HG03064 (cell line): ENCODE measurements at regions not wholly inside any gene's neighbourhood (a gene's known extent, or its start where the extent isn't known, plus 50 kb on each side); places are given as distances from the start of the nearest gene placed in this dataset.
"Not testable (repeated sequence)": the region's sequence is repeated elsewhere in the genome, so short reads cannot be mapped to it uniquely, and the experiment has no call there.

ENCODE experiments used
- ATAC-seq: cut with Tn5 transposase; IDR thresholded peaks from one replicate; pipeline ENCODE4 v1.9.1; 2021; ENCODE audit warnings: low read depth; ENCODE audit not compliant: unreplicated experiment

- no peak for ATAC-seq
These were observed 1212.8 kb downstream of the DIAPH3 start for GRCh38 chr13:58950911-58951310.

DNA sequence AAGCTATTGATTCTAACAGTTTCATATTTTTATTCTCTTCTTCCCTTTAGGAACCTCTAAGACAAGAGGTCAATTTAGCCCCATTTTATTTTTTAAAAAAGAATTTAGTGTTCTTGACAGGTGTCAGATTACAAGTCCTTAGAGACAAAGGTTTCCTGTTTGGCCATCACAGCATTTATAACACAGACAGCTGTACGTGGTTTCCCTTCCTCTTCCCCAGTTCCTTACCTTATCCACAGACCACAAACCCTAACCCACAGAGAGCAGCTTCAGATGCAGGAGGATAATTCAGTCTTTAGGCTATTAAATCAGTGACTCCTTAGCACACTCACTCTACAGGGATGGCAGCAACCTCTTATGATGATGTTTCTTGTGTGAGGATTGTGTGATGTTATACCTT, 1210.1 kb downstream of the DIAPH3 start:
- ATAC-seq: peak; percentile 89

GRCh38 chr13:58955546-58956385, 1208.0 kb downstream of the DIAPH3 start:
- ATAC-seq: peak; percentile 45

GRCh38 chr13:58958097-58958496, 1205.6 kb downstream of the DIAPH3 start:
- not testable (repeated sequence) for ATAC-seq

DNA sequence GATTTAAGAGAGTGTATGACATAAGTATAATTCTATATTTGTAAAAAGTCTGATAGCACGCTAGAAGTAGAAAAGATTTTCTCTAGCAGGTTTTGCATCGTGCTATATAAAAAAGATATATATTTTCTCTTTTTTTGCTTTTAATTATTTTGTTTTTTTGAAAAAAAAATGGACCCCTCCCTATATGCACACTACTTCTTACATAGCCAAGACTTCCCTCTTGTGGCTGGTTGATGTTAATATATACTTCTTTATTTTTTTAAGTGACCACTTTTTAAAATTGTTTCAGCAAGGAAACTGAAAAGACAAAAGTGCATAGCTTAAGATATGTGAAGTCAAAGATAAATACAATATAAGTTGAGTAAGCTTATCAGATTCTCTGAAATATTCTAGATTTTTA, 1202.8 kb downstream of the DIAPH3 start:
- no peak for ATAC-seq

GRCh38 chr13:58963321-58963720, 1200.4 kb downstream of the DIAPH3 start:
- ATAC-seq: no peak

DNA sequence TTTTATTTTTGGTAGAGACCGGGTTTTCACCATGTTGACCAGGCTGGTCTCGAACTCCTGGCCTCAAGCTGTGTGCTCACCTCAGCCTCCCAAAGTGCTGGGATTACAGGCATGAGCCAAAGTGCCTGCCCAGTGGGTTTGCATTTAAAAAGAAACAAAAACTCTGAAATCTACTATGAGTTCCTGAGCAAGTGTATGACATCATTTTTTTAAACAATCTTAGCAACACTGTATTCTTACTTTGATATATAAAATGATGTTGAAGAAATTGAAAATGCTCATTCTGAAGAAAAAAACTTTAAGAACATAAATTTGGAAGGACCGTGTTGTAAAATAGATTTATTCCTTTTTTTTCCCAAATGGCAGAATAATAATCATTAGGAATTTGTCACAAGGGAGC, 1199.7 kb downstream of the DIAPH3 start:
- ATAC-seq: no peak

GRCh38 chr13:58977085-58977484, 1186.6 kb downstream of the DIAPH3 start:
- no peak for ATAC-seq

DNA sequence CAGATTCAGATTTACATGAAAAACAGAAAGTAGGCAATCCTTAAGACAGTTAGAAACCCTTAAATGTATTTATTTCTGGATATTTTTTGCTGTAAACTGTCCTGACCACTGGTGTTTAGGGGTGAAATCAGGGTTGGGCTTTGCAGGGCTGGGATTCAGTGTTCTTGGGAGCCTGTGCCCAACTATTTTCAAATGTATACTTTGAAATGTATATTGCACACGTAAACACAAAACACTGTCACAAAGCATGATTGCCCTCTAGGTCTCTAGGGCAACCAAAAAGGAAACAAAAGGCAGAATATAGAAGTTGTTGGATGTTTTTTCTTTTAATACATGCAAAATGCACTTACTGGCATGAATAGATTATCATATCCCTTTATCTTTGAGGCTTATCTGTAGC, 1185.4 kb downstream of the DIAPH3 start:
- no peak for ATAC-seq

GRCh38 chr13:58979851-58980250, 1183.9 kb downstream of the DIAPH3 start:
- ATAC-seq: no peak

GRCh38 chr13:58985845-58986244, 1177.9 kb downstream of the DIAPH3 start:
- no peak for ATAC-seq

- ATAC-seq: no peak
These were observed 1174.2 kb downstream of the DIAPH3 start for GRCh38 chr13:58989556-58989955.

DNA sequence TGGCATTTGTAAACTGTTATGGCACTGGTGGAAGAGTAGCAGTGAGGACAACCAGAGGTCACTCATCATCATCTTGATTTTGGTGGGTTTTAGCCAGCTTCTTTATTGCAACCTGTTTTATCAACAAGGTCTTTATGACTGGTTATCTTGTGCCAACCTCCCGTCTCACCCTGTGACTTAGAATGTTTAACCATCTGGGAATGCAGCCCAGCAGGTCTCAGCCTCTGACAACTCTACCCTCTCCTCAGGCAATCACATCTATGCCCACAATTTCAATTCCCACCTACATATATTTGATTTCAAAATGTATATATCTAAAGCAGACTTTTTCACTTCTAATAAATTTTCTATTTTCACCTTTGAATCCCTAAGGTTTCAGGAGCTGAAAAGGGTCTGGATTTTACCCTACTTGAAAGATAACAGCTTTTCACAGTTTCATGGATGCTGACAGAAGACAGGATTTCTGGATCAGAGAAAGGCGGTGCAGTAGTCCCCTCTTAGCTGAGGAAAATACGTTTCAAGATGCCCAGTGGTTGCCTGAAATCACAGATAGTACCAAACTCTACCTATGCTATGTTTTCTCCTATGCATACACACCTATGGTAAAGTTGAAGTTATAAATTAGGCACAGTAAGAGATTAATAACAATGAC, 1171.8 kb downstream of the DIAPH3 start:
- ATAC-seq: no peak

- ATAC-seq: no peak
These were observed 1171.2 kb downstream of the DIAPH3 start for GRCh38 chr13:58992478-58993042.

DNA sequence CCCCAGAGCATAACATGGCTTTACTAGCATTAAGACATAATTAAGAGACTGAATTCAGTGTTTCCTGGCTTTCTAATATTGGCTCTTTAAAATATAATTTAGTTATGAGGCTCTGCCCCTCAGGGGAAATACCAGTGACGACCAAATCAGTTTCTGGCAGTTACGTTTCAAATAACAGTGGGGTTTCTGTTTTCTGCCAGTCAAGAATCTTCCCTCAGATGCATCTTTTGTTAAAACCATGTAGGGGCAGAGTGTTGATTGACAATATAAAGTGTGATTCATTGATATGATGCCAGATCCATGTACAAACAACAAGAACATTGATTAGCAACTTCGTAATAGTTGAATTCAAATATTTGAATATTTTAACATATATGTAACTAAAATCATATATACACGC, 1169.7 kb downstream of the DIAPH3 start:
- no peak for ATAC-seq

GRCh38 chr13:58994777-58995176, 1169.0 kb downstream of the DIAPH3 start:
- no peak for ATAC-seq

GRCh38 chr13:58998716-58999115, 1165.0 kb downstream of the DIAPH3 start:
- no peak for ATAC-seq

DNA sequence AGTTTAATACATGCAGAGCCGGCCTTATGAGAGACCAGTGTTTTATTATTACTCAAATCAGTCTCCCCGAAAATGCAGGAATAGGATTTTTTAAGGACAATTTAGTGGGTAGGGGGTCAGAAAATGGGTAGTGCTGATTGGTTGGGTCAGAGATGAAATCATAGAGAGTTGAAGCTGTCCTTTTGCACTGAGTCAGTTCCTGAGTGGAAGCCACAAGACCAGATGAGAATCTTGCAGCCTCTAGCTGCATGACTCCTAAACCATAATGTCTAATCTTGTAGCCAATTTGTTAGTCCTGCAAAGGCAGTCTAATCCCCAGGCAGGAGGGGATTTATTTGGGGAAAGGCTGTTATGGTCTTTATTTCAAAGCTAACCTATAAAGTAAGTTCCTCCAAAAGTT, 1163.9 kb downstream of the DIAPH3 start:
- ATAC-seq: no peak

- no peak for ATAC-seq
These were observed 1163.0 kb downstream of the DIAPH3 start for GRCh38 chr13:59000770-59001169.

DNA sequence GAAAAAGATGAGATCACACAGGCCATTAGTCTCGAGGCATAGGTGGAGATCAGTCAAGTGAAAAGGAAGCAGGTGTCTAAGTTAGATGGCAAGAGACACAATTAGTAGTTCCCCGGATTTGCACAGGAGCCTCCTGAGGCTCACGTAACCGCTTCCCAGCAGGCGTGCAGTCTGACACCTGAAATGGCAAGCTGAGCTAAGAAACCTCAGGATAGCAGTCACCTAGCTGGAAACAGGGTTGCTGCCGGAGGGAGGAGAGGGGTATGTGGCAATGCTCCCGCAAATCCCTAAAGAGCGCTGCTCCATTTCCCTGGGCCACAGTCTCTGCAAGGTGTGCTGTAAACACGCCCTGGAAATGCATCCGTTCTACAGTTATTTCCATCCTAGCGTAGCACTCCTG, 1151.0 kb downstream of the DIAPH3 start:
- ATAC-seq: no peak

DNA sequence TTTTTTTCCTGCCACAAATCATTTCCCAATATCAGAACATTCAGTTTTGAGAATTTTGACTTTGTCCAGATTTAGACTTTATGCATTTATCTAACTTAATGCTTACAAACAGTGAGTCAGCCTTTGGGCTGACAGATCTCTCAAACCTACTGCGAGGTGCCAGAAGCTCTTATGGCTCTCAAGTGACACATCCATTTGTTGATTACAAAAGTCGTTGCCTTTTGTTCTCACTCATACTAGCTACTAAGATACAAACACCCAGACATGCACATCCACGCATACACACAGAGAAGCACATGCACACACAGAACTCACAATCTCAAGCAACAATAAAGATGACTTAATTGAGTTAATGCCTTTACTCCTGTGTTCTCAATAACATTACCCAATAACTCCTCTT, 1147.5 kb downstream of the DIAPH3 start:
- no peak for ATAC-seq

DNA sequence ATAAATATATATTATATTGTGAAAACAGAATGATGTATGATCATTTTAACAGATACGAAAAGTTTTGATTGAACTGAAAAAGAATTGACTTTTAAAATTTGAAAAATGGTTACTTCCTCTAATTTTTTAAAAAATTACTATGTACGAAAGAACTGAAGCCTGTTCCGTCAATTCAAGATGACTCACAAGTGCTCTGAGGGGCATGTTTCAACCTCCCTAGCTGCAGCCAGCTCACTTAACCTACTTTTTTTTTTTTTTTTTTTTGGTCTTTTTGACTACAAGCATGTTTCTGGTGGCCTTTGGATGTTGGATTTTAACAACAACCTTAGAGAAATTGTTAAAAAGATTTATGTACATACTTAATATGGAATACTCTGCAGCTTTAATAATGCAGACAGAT, 1139.3 kb downstream of the DIAPH3 start:
- no peak for ATAC-seq
